ENCODE measurements at regions not wholly inside any gene's neighbourhood (a gene's known extent, or its start where the extent isn't known, plus 50 kb on each side); places are given as distances from the start of the nearest gene placed in this dataset.

GRCh38 chr4:25533256-25533655 lies 122.4 kb upstream of the SLC34A2 start:
- H3K4me3 ChIP-seq (ENCODE audit: control insufficient read depth in 2 of 3, extremely low read depth in 1 of 3, insufficient read depth in 2 of 3, low read depth in 1 of 3, low read length in 3 of 3): no peak overlapping the region
- H3K4me1 ChIP-seq (ENCODE audit: control insufficient read depth, extremely low read depth, insufficient read depth, low read length): no peaks in the 10 kb centered on the region
- no peak for TF ChIP-seq EZH2 (IDR thresholded peaks at IDR 0.05; ENCODE audit: low read length)
- no peak for TF ChIP-seq CTCF (optimal IDR thresholded peaks at IDR 0.05 in 1 of 3, IDR thresholded peaks at IDR 0.05 in 1 of 3, conservative IDR thresholded peaks at IDR 0.05 in 1 of 3; ENCODE audit: extremely low read depth in 1 of 3, insufficient read depth in 2 of 3, low read length in 3 of 3)
- no peak for FAIRE-seq
- no peaks in the 10 kb centered on the region for H3K79me2 ChIP-seq (ENCODE audit: control insufficient read depth, insufficient read depth, low read length)
- no peaks in the 10 kb centered on the region for H4K20me1 ChIP-seq (ENCODE audit: control insufficient read depth, extremely low read depth, insufficient read depth, low read length)
- dilution Hi-C loops (cut with MboI; ENCODE audit: extremely low pct_ligation_motif_present, low sequenced_read_pairs): no loop called here
- no peaks in the 10 kb centered on the region for H3K36me3 ChIP-seq (ENCODE audit: control insufficient read depth in 2 of 2, extremely low read depth in 1 of 2, insufficient read depth in 2 of 2, low read length in 2 of 2)
- no peaks in the 10 kb centered on the region for H3K27me3 ChIP-seq (ENCODE audit: control insufficient read depth, extremely low read depth, insufficient read depth, low read length)
- DNase-seq (ENCODE audit: low read depth, low spot score): no peak
- no peak overlapping the region for H3K27ac ChIP-seq (ENCODE audit: control insufficient read depth, insufficient read depth, low read length)
- no peak overlapping the region for H3K4me2 ChIP-seq (ENCODE audit: control insufficient read depth, extremely low read depth, insufficient read depth, low read depth, low read length)
- no peaks in the 10 kb centered on the region for H3K9me3 ChIP-seq (ENCODE audit: control insufficient read depth, low read depth, low read length)
- H3K9me1 ChIP-seq (ENCODE audit: control insufficient read depth, extremely low read depth, insufficient read depth, low read length): no peaks in the 10 kb centered on the region
- H3K9ac ChIP-seq (ENCODE audit: control insufficient read depth, extremely low read depth, insufficient read depth, low read length): no peak overlapping the region
- no peak overlapping the region for H2AFZ ChIP-seq (ENCODE audit: control insufficient read depth, low read length)

- H3K9me3 ChIP-seq (ENCODE audit: control insufficient read depth, low read depth, low read length): no peaks in the 10 kb centered on the region
- TF ChIP-seq CTCF (optimal IDR thresholded peaks at IDR 0.05 in 1 of 3, IDR thresholded peaks at IDR 0.05 in 1 of 3, conservative IDR thresholded peaks at IDR 0.05 in 1 of 3; ENCODE audit: extremely low read depth in 1 of 3, insufficient read depth in 2 of 3, low read length in 3 of 3): no peak
- TF ChIP-seq EZH2 (IDR thresholded peaks at IDR 0.05; ENCODE audit: low read length): no peak
- H3K4me2 ChIP-seq (ENCODE audit: control insufficient read depth, extremely low read depth, insufficient read depth, low read depth, low read length): no peak overlapping the region
- FAIRE-seq (no peak), DNase-seq (ENCODE audit: low read depth, low spot score) (no peak)
- no peaks in the 10 kb centered on the region for H3K27me3 ChIP-seq (ENCODE audit: control insufficient read depth, extremely low read depth, insufficient read depth, low read length)
- no peaks in the 10 kb centered on the region for H3K9me1 ChIP-seq (ENCODE audit: control insufficient read depth, extremely low read depth, insufficient read depth, low read length)
- no peaks in the 10 kb centered on the region for H3K36me3 ChIP-seq (ENCODE audit: control insufficient read depth in 2 of 2, extremely low read depth in 1 of 2, insufficient read depth in 2 of 2, low read length in 2 of 2)
- no peak overlapping the region for H3K4me3 ChIP-seq (ENCODE audit: control insufficient read depth in 2 of 3, extremely low read depth in 1 of 3, insufficient read depth in 2 of 3, low read depth in 1 of 3, low read length in 3 of 3)
- dilution Hi-C loops (cut with MboI; ENCODE audit: extremely low pct_ligation_motif_present, low sequenced_read_pairs): no loop called here
- H2AFZ ChIP-seq (ENCODE audit: control insufficient read depth, low read length): no peak overlapping the region
- no peak overlapping the region for H3K9ac ChIP-seq (ENCODE audit: control insufficient read depth, extremely low read depth, insufficient read depth, low read length)
- no peaks in the 10 kb centered on the region for H4K20me1 ChIP-seq (ENCODE audit: control insufficient read depth, extremely low read depth, insufficient read depth, low read length)
- no peaks in the 10 kb centered on the region for H3K4me1 ChIP-seq (ENCODE audit: control insufficient read depth, extremely low read depth, insufficient read depth, low read length)
- no peaks in the 10 kb centered on the region for H3K79me2 ChIP-seq (ENCODE audit: control insufficient read depth, insufficient read depth, low read length)
- H3K27ac ChIP-seq (ENCODE audit: control insufficient read depth, insufficient read depth, low read length): no peak overlapping the region
Measured at GRCh38 chr4:25535278-25535677, 120.4 kb upstream of the SLC34A2 start.
